A673 (cell line): ENCODE measurements at regions not wholly inside any gene's neighbourhood (a gene's known extent, or its start where the extent isn't known, plus 50 kb on each side); places are given as distances from the start of the nearest gene placed in this dataset.
"Not testable (repeated sequence)": the region's sequence is repeated elsewhere in the genome, so short reads cannot be mapped to it uniquely, and the experiment has no call there.

ENCODE experiments used
- EZH2 ChIP-seq: fragments of 200-600 bp; sonication (generic); IDR thresholded peaks from 2 replicates; pipeline ENCODE4 v1.6.1; 2017; ENCODE audit warnings: borderline replicate concordance, low read depth, mild to moderate bottlenecking, mixed read lengths, antibody characterized with exemption, low read length; ENCODE audit not compliant: poor library complexity, severe bottlenecking
- TF ChIP-seq, protein P1 (sequence below): fragments of 300-800, 200-600 bp; sonication (generic); conservative IDR thresholded peaks from 2 replicates; pipeline ENCODE4 v1.5.1; 2017; ENCODE audit warnings: low read depth, mild to moderate bottlenecking, antibody characterized with exemption, low read length, moderate library complexity, mixed read lengths

DNA sequence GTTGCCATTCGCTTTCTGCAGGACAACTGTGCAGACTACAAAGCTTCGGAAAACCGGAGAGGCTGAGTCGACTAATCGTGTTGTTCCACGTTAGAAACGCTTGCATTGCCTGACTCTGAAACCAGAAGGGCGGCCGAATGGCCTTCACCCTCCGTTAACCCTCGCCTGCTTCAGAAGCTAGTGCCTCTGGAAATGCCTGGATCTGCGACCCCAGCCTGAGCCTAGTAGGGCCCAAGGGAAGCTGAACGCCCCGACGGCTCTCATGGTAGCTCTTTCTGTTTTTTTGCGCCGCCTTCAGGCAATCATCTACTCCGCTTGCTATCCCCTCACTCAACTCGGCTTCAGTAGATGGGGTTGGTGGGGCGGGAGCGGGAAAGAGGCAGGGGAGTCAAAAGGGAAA is 117.3 kb downstream of the PPIAL4A start:
- TF ChIP-seq, protein P1, sequence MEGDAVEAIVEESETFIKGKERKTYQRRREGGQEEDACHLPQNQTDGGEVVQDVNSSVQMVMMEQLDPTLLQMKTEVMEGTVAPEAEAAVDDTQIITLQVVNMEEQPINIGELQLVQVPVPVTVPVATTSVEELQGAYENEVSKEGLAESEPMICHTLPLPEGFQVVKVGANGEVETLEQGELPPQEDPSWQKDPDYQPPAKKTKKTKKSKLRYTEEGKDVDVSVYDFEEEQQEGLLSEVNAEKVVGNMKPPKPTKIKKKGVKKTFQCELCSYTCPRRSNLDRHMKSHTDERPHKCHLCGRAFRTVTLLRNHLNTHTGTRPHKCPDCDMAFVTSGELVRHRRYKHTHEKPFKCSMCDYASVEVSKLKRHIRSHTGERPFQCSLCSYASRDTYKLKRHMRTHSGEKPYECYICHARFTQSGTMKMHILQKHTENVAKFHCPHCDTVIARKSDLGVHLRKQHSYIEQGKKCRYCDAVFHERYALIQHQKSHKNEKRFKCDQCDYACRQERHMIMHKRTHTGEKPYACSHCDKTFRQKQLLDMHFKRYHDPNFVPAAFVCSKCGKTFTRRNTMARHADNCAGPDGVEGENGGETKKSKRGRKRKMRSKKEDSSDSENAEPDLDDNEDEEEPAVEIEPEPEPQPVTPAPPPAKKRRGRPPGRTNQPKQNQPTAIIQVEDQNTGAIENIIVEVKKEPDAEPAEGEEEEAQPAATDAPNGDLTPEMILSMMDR: not testable (repeated sequence)
- not testable (repeated sequence) for TF ChIP-seq EZH2
